Muscle layer of duodenum (tissue), 2 donors: ENCODE measurements at regions not wholly inside any gene's neighbourhood (a gene's known extent, or its start where the extent isn't known, plus 50 kb on each side); places are given as distances from the start of the nearest gene placed in this dataset.

ENCODE experiments used
- H3K27ac ChIP-seq: one replicate; pipeline ENCODE4 v1.7.0; 2013; ENCODE audit warnings: mild to moderate bottlenecking, low read length
- H3K27me3 ChIP-seq: one replicate; pipeline ENCODE4 v1.7.0; 2013; ENCODE audit warnings: low read depth, mild to moderate bottlenecking, control low read depth, low read length
- H3K36me3 ChIP-seq, 2 donors: one replicate each; pipeline ENCODE4 v1.7.0; 2013; ENCODE audit warnings: low read length in 2 of 2, control low read depth in 1 of 2, mild to moderate bottlenecking in 1 of 2; ENCODE audit not compliant: insufficient read depth in 2 of 2, control insufficient read depth in 1 of 2
- H3K4me1 ChIP-seq, 2 donors: one replicate each; pipeline ENCODE4 v1.7.0; 2013; ENCODE audit warnings: low read length in 2 of 2, mild to moderate bottlenecking in 2 of 2, control low read depth in 1 of 2, moderate library complexity in 1 of 2; ENCODE audit not compliant: insufficient read depth in 2 of 2, control insufficient read depth in 1 of 2
- H3K4me3 ChIP-seq, 2 donors: one replicate each; pipeline ENCODE4 v1.7.0; 2013; ENCODE audit warnings: low read length in 2 of 2, low read depth in 1 of 2, mild to moderate bottlenecking in 1 of 2
- H3K9me3 ChIP-seq, 2 donors: one replicate each; pipeline ENCODE4 v1.7.0; 2013; ENCODE audit warnings: low read length in 2 of 2, control low read depth in 1 of 2, mild to moderate bottlenecking in 1 of 2; ENCODE audit not compliant: control insufficient read depth in 1 of 2
- donor health status: healthy.

DNA sequence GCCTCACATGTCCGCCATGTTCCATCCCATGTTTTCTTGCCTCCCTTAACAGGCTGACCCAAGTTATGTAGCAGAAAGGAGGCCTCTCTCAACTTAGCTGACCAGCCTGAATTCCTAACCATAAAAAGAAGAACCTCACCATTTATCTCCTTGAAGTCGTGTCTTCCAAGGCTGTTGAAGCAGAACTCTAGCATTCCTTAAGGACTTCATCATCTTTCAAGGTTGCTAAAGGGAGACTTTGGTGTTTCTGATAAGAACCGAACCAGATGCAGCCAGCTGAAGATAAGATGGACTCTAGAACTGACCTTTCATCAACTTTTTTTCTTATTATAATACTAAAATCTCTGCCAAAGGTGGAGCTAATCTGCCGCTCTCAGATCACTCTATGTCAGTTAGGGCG lies 571.7 kb upstream of the SLC35B3 start:
- no peak overlapping the region for H3K27ac ChIP-seq
- H3K9me3 ChIP-seq, result no peaks in the 10 kb centered on the region
- H3K4me3 ChIP-seq, result no peak overlapping the region
- H3K36me3 ChIP-seq, result no peaks in the 10 kb centered on the region
- H3K27me3 ChIP-seq, result no peaks in the 10 kb centered on the region
- H3K4me1 ChIP-seq, result no peaks in the 10 kb centered on the region

DNA sequence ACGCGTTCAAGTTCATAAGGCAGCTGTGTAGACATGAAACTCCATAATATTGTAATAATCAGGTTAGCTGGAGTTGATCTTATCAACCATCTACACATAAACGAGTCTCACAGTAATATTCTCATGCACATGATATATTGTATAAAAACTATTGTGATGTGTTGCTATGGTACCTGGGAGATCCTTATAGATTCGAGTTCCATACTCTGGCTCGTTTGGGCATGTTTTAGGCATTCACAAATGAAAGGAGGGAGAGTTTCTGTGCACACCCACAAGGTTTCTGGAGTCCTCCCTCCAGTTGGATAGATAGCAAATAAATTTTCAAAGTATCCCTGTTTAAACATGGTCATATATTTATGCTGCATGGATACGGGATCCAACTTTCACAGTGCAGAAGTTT lies 567.5 kb upstream of the SLC35B3 start:
- H3K27ac ChIP-seq, result no peak overlapping the region
- no peaks in the 10 kb centered on the region for H3K9me3 ChIP-seq
- H3K4me3 ChIP-seq, result no peak overlapping the region
- H3K36me3 ChIP-seq, result no peaks in the 10 kb centered on the region
- H3K27me3 ChIP-seq, result no peaks in the 10 kb centered on the region
- H3K4me1 ChIP-seq, result no peaks in the 10 kb centered on the region

DNA sequence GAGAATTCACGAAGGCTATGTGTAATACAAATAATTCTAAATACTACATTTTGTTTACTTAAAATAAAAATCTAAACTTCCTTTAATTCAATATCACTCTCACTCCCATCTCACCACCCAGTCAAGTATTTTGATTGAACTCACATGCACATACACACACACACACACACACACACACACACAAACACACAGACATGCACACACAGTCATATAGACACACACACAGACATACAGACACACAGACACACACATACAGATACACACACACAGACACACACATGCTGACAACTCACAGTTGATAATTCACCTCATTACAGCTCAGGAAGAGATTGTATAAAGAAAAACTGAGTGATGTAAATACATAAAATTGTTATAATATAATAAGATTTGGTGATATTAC lies 559.8 kb upstream of the SLC35B3 start:
- H3K9me3 ChIP-seq, result peaks cover 0 to 2% of the 10 kb centered on the region in 2 donors
- no peaks in the 10 kb centered on the region for H3K4me1 ChIP-seq
- H3K4me3 ChIP-seq, result no peak overlapping the region
- no peaks in the 10 kb centered on the region for H3K36me3 ChIP-seq
- H3K27me3 ChIP-seq, result no peaks in the 10 kb centered on the region
- no peak overlapping the region for H3K27ac ChIP-seq

DNA sequence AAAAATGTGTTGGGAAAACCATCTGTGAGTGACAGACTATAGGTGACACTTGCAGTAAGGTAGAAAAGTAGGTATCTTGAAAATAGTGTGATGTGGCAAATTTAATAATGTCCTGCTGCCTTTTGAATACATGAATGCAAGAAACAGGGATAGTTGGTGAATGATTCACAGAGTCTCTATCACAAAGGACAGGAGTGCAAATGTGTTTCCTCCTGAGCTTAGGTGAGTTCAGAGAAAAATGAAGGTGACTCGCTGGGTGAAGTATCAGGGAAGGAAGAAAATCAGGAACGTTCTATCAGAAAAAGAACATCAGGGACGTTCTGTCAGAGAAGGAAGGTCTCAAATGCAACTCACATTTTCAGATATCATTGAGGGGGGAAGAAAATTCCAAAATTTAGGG lies 557.8 kb upstream of the SLC35B3 start:
- no peaks in the 10 kb centered on the region for H3K4me1 ChIP-seq
- peaks cover 0 to 2% of the 10 kb centered on the region in 2 donors for H3K9me3 ChIP-seq
- no peaks in the 10 kb centered on the region for H3K27me3 ChIP-seq
- no peaks in the 10 kb centered on the region for H3K36me3 ChIP-seq
- H3K27ac ChIP-seq, result no peak overlapping the region
- H3K4me3 ChIP-seq, result no peak overlapping the region

DNA sequence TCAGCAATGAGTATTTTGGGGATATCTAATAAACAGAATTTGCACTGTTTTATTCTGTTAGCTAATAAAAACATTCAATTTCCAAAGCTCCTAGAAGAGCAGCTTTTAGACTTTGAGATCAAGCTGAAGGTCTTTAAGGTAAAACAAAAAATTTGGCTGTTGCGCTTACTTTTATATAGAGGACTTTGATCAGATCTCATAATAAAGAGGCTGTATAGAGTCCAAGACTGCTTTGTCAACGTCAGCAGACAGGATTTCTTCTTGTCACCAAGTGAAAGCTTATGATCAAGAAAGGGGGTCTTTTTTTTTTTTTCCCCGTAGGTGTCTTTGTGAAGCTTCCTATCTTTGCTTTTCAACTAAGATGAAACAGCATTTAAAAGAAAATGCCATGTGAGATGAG lies 556.5 kb upstream of the SLC35B3 start:
- H3K27me3 ChIP-seq, result no peaks in the 10 kb centered on the region
- H3K27ac ChIP-seq, result no peak overlapping the region
- peaks cover 0 to 2% of the 10 kb centered on the region in 2 donors for H3K9me3 ChIP-seq
- H3K36me3 ChIP-seq, result no peaks in the 10 kb centered on the region
- H3K4me3 ChIP-seq, result no peak overlapping the region
- no peaks in the 10 kb centered on the region for H3K4me1 ChIP-seq

DNA sequence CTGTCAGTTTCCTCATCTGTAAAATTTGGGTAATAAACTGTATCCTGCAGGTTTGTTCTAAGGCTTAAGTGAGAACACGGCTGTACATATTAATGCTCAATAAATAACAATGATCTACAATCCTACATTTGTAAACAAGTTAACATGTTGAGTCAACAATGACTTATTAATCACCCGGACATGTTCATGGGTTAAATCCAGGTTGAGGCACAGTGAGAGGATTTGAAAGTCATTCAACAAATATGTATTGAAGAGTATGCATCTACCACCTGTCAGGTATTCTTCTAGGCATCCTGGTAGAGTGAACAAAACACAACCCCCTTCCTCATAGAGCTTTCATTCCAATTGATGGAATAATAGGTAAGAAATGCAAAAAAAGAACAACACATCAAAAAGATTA lies 554.7 kb upstream of the SLC35B3 start:
- no peaks in the 10 kb centered on the region for H3K9me3 ChIP-seq
- no peak overlapping the region for H3K4me3 ChIP-seq
- H3K27me3 ChIP-seq, result no peaks in the 10 kb centered on the region
- no peak overlapping the region for H3K27ac ChIP-seq
- H3K36me3 ChIP-seq, result no peaks in the 10 kb centered on the region
- H3K4me1 ChIP-seq, result no peaks in the 10 kb centered on the region

DNA sequence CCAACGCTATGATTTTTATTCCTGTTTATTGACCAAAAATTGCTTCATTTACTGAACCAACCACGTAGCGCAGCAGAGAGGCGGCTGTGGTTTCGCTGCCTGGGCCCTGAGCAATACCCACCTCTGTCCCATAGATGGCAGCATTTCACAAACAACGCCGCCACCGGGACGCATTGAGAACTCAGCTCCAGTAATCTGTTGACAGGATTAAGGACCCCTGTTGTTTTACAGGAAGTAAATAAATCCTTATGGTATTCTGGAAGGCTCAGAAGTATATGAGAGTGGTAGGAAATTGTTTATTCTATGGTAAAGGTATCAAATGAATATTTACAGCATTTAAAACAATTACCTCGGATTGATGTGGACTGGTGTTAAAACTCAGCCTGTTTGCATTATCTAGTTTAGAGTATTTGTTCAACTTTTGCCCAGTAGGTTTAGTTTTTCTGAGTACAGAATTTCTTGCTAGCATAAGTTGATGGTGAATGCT lies 547.9 kb upstream of the SLC35B3 start:
- Histone ChIP-seq H3K27me3 (no peaks in the 10 kb centered on the region), H3K4me1 (no peaks in the 10 kb centered on the region), H3K36me3 (no peaks in the 10 kb centered on the region), H3K27ac (no peak overlapping the region), H3K9me3 (no peaks in the 10 kb centered on the region), H3K4me3 (no peak overlapping the region)

DNA sequence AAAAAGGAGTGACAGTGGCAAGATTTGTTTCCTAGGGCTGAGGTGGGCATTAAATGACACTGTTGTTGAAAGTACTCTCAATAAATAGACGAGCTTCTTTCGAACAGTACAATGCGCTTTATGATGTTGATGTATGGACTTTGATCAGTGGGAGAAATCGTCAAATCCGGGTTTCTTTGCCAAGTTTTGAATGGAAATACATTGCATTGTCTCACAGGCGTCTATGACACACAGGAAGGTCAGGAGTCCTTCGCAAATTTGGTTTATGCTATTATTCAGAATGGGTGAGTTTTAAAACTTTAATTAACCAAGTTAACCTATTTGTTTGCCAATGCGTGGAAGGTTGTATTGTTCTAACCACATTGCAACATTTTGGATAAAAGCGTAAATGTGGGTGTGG lies 547.3 kb upstream of the SLC35B3 start:
- H3K4me1 ChIP-seq, result no peaks in the 10 kb centered on the region
- no peaks in the 10 kb centered on the region for H3K36me3 ChIP-seq
- no peak overlapping the region for H3K27ac ChIP-seq
- H3K27me3 ChIP-seq, result no peaks in the 10 kb centered on the region
- no peak overlapping the region for H3K4me3 ChIP-seq
- H3K9me3 ChIP-seq, result no peaks in the 10 kb centered on the region

DNA sequence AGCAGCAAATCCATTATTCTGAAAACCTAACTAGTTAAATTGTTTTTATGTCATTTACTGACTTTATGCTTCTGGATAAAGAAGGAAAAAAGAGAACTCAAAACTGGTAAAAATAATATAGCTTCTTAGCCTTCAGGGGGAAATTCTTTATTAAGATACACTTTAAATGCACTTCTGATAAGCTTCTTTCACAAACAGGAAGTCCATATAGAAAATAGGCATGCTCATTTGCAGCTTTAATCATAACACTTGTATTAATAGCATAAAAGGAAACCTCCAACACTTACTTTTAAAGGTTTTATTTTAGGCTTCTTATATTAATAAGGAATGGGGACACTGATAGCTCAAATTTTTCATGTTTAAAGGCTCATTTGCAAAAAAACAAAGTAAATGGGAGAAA lies 538.0 kb upstream of the SLC35B3 start:
- H3K4me1 ChIP-seq, result no peaks in the 10 kb centered on the region
- peaks cover 4 to 5% of the 10 kb centered on the region in 2 donors for H3K9me3 ChIP-seq
- H3K27me3 ChIP-seq, result no peaks in the 10 kb centered on the region
- H3K36me3 ChIP-seq, result no peaks in the 10 kb centered on the region
- no peak overlapping the region for H3K4me3 ChIP-seq
- no peak overlapping the region for H3K27ac ChIP-seq

DNA sequence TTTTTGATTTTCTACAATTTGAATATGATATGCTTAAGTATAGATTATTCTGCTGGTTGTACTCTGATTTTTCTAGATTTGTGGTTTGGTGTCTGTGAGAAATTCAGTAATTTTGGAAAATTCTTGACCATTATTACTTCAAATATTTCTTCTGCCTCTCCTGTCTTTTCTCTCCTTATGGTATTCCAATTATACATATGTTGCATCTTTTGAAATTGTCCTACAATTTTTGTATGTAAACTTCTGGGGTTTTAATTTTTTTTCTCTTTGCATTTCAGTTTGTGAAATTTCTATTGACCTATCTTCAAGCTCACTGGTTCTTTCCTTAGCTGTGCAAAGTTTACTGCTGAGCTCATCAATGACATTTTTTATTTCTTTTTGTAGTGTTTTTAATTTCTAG lies 534.4 kb upstream of the SLC35B3 start:
- no peak overlapping the region for H3K27ac ChIP-seq
- no peak overlapping the region for H3K4me3 ChIP-seq
- no peaks in the 10 kb centered on the region for H3K4me1 ChIP-seq
- H3K9me3 ChIP-seq, result peaks cover 4 to 5% of the 10 kb centered on the region in 2 donors
- H3K36me3 ChIP-seq, result no peaks in the 10 kb centered on the region
- no peaks in the 10 kb centered on the region for H3K27me3 ChIP-seq

DNA sequence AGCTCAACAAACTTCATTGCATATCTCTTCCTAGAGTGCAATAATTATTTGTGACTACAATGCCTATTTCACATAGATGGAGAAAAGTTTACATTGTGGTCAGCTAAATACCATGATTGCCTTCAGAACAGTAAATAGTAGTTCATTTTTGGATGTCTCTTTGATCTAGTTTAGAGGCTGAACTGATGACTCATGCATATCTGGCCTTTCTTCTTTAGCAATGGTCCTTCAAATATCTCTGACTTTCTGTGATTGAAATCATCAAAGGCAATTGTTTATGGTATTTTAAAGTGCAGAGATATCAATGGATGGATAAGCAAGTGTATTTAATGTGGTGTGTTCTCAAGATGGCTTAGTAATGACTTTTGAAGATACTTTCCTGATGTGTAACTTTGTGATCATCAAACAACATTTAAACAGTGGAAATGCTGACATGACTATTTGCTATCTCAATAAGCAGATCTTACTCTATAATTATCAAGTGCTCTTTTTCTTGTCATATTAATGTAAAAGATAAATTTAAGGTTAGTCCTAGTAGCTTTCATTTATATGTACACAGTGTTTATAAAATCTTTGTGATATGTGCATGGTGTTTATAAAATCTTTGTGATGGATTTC lies 523.7 kb upstream of the SLC35B3 start:
- no peaks in the 10 kb centered on the region for H3K27me3 ChIP-seq
- no peaks in the 10 kb centered on the region for H3K4me1 ChIP-seq
- no peak overlapping the region for H3K27ac ChIP-seq
- no peaks in the 10 kb centered on the region for H3K36me3 ChIP-seq
- H3K9me3 ChIP-seq, result no peaks in the 10 kb centered on the region
- H3K4me3 ChIP-seq, result no peak overlapping the region

DNA sequence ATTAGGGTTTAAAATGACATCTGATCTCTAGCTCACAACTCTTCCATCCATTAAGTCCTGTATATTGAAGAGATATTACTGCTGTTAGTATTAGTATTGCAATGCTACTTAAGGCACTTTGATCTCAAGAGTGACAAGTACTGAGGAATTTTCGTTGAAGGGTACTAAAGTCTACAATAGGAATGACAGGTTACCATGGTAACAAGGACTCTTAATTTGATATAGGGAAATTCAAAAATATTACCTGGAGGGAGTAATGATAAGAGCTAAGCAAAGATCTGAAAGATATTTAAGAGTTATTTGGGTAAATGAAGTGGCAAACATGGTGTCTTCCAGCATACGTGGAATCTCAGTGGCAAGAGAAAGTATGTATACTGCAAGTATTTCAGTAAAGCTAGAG lies 518.0 kb upstream of the SLC35B3 start:
- H3K27ac ChIP-seq, result no peak overlapping the region
- no peaks in the 10 kb centered on the region for H3K27me3 ChIP-seq
- no peaks in the 10 kb centered on the region for H3K36me3 ChIP-seq
- H3K9me3 ChIP-seq, result no peaks in the 10 kb centered on the region
- no peak overlapping the region for H3K4me3 ChIP-seq
- H3K4me1 ChIP-seq, result no peaks in the 10 kb centered on the region
